ENCODE measurements at regions not wholly inside any gene's neighbourhood (a gene's known extent, or its start where the extent isn't known, plus 50 kb on each side); places are given as distances from the start of the nearest gene placed in this dataset.

GRCh38 chr14:55734731-55735130, 154.7 kb downstream of the KTN1 start:
- intact Hi-C loops (cut with DNase I): no loop called here
- H3K27ac ChIP-seq: no peak overlapping the region
- H3K4me3 ChIP-seq: no peak overlapping the region
- no peaks in the 10 kb centered on the region for H3K9me3 ChIP-seq (replicated peaks in 1 of 3)
- DNase-seq: no peak
- H3K27me3 ChIP-seq: no peaks in the 10 kb centered on the region
- TF ChIP-seq POLR2A (IDR thresholded peaks at IDR 0.05): no peak
- no peak for TF ChIP-seq CTCF (IDR thresholded peaks at IDR 0.05)
- no peaks in the 10 kb centered on the region for H3K36me3 ChIP-seq (replicated peaks in 1 of 2)
- H3K4me1 ChIP-seq (replicated peaks in 1 of 2): no peaks in the 10 kb centered on the region

GRCh38 chr14:55739967-55740648, 160.1 kb downstream of the KTN1 start:
- H3K9me3 ChIP-seq (replicated peaks in 1 of 3): no peaks in the 10 kb centered on the region
- H3K36me3 ChIP-seq (replicated peaks in 1 of 2): no peaks in the 10 kb centered on the region
- WGBS, 4 donors: 63 to 83% (median 76%) methylated on average over 5 to 6 of the region's 6 CpGs
- H3K27ac ChIP-seq: no peak overlapping the region
- TF ChIP-seq POLR2A (IDR thresholded peaks at IDR 0.05) (no peak), CTCF (IDR thresholded peaks at IDR 0.05) (no peak)
- DNase-seq: no peak
- no peak overlapping the region for H3K4me3 ChIP-seq
- H3K4me1 ChIP-seq (replicated peaks in 1 of 2): no peaks in the 10 kb centered on the region
- H3K27me3 ChIP-seq: no peaks in the 10 kb centered on the region
- intact Hi-C loops (cut with DNase I): no loop called here

GRCh38 chr14:55740649-55740989, 160.6 kb downstream of the KTN1 start:
- intact Hi-C loops (cut with DNase I): no loop called here
- 95 to 100% (median 97%) methylated on average over 3 of the region's 3 CpGs for WGBS, 4 donors
- Histone ChIP-seq H3K9me3 (replicated peaks in 1 of 3) (no peaks in the 10 kb centered on the region), H3K27ac (no peak overlapping the region), H3K4me1 (replicated peaks in 1 of 2) (no peaks in the 10 kb centered on the region), H3K27me3 (no peaks in the 10 kb centered on the region), H3K36me3 (replicated peaks in 1 of 2) (no peaks in the 10 kb centered on the region), H3K4me3 (no peak overlapping the region)
- TF ChIP-seq CTCF (IDR thresholded peaks at IDR 0.05): no peak
- DNase-seq: no peak

GRCh38 chr14:55741240-55741639, 161.2 kb downstream of the KTN1 start:
- H3K36me3 ChIP-seq (replicated peaks in 1 of 2): no peaks in the 10 kb centered on the region
- intact Hi-C loops (cut with DNase I): no loop called here
- 79 to 93% (median 86%) methylated on average over 5 of the region's 5 CpGs for WGBS, 4 donors
- no peak overlapping the region for H3K27ac ChIP-seq
- H3K4me3 ChIP-seq: no peak overlapping the region
- H3K9me3 ChIP-seq (replicated peaks in 1 of 3): no peaks in the 10 kb centered on the region
- no peaks in the 10 kb centered on the region for H3K27me3 ChIP-seq
- H3K4me1 ChIP-seq (replicated peaks in 1 of 2): no peaks in the 10 kb centered on the region
- TF ChIP-seq POLR2A (IDR thresholded peaks at IDR 0.05) (no peak), CTCF (IDR thresholded peaks at IDR 0.05) (no peak)
- no peak for DNase-seq

Measured in adrenal gland (tissue), 9 donors.